GM15510 (cell line): ENCODE measurements at regions not wholly inside any gene's neighbourhood (a gene's known extent, or its start where the extent isn't known, plus 50 kb on each side); places are given as distances from the start of the nearest gene placed in this dataset.

Experiments used
- POLR2A ChIP-seq: IDR thresholded peaks from 3 replicates; pipeline ENCODE4 v1.6.1; 2011; ENCODE audit warnings: borderline replicate concordance; ENCODE audit not compliant: insufficient read length; ENCODE audit errors: extremely low read depth

GRCh38 chr3:194046995-194047645 is 88.8 kb upstream of the HES1 start:
- no peak for TF ChIP-seq POLR2A

- no peak for TF ChIP-seq POLR2A
Measured at GRCh38 chr3:194049394-194049793, 86.6 kb upstream of the HES1 start.

- no peak for TF ChIP-seq POLR2A
Measured at GRCh38 chr3:194050782-194051320, 85.1 kb upstream of the HES1 start.

GRCh38 chr3:194051366-194052149 is 84.4 kb upstream of the HES1 start:
- TF ChIP-seq POLR2A = no peak

GRCh38 chr3:194053136-194053535 is 82.8 kb upstream of the HES1 start:
- TF ChIP-seq POLR2A = no peak

- no peak for TF ChIP-seq POLR2A
Measured at GRCh38 chr3:194054016-194054415, 81.9 kb upstream of the HES1 start.

GRCh38 chr3:194054540-194054939 is 81.4 kb upstream of the HES1 start:
- no peak for TF ChIP-seq POLR2A

- TF ChIP-seq POLR2A = no peak
Measured at GRCh38 chr3:194054961-194055360, 81.0 kb upstream of the HES1 start.

GRCh38 chr3:194056731-194057415 is 79.1 kb upstream of the HES1 start:
- no peak for TF ChIP-seq POLR2A

GRCh38 chr3:194057570-194058188 is 78.3 kb upstream of the HES1 start:
- TF ChIP-seq POLR2A = no peak

GRCh38 chr3:194058189-194058571 is 77.8 kb upstream of the HES1 start:
- no peak for TF ChIP-seq POLR2A

GRCh38 chr3:194058753-194059152 is 77.2 kb upstream of the HES1 start:
- no peak for TF ChIP-seq POLR2A

GRCh38 chr3:194061421-194062030 is 74.4 kb upstream of the HES1 start:
- no peak for TF ChIP-seq POLR2A

GRCh38 chr3:194062830-194063229 is 73.1 kb upstream of the HES1 start:
- TF ChIP-seq POLR2A = no peak
